ENCODE measurements at regions not wholly inside any gene's neighbourhood (a gene's known extent, or its start where the extent isn't known, plus 50 kb on each side); places are given as distances from the start of the nearest gene placed in this dataset.

GRCh38 chr12:111174961-111175345, 193.9 kb downstream of the PHETA1 start:
- no peak for DNase-seq (ENCODE audit: low read depth in 2 of 2)

DNA sequence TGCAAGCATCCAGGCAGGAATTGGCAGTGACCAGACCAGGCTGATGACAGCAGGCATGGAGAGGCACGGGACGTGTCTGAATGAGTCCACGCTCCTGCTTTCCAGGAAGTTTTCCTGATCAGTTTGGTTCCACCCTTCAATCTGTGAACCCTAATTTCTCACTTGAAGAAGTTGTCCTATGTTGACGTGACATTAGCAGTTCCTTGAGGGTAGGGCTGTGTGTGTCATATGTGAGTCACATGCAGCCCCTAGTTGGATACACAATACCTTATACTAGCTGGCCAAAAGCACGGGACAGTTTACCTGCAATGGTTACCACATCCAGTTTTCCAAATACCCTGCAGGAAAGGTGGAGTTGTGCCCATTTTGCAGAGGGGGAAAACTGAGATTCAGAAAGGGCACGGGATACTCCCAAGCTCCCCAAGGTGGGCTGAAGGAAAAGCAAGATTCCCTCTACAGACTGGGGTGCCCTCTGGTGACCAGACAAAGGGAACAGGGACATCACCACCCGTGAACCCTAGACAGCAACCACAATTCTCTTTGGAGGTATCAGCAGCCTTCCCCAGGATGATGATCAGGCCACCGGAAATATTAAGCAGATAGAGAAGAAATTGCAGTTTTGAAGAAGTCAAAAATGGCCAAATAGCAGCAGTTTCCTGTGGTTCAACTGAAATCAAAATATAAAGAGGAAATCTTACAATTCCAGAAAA, 194.5 kb downstream of the PHETA1 start:
- no peak for DNase-seq (ENCODE audit: low read depth in 2 of 2)

GRCh38 chr12:111173836-111174235, 195.1 kb downstream of the PHETA1 start:
- no peak for DNase-seq (ENCODE audit: low read depth in 2 of 2)

- no peak for DNase-seq (ENCODE audit: low read depth in 2 of 2)
Measured at GRCh38 chr12:111173391-111173790, 195.5 kb downstream of the PHETA1 start.

GRCh38 chr12:111172786-111173185, 196.1 kb downstream of the PHETA1 start:
- DNase-seq (ENCODE audit: low read depth in 2 of 2), result no peak

DNA sequence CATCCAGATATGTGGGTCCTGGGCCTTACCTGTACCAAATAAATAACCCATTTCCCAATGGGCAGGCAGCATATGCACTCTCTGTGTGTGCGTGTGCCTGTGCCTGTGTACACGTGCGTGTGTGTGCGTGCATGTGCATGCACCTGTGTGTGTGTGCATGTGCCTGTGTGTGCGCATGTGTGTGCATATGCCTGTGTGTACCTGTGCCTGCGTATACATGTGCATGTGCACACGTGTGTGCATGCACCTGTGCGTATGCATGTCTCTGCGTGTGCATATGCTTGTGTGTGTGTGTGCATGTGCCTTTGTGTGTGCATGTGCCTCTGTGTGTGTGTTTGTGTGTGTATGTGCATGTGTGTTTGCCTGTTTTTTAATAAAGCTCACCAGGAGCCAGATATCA, 197.1 kb downstream of the PHETA1 start:
- DNase-seq (ENCODE audit: low read depth in 2 of 2), result no peak

DNA sequence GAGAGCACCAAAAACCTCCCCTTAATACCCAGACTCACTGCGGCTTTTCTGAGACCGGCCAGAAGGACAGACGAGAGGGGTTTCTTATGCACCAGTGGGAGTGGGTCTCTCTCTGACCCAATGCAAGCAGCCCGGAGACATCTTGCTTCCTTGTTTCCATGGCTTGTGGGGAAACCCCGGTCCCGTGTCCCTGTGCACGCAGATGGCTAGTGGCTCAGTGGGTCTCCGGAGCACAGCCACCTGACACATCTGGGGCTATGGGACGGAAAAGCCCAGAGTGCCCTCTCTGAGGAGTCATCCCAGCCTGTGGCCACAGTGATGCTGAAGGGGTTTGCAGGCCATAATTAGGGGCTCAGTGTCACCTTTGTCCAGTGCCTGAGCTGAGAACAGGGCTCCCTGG, 197.6 kb downstream of the PHETA1 start:
- DNase-seq (ENCODE audit: low read depth in 2 of 2), result no peak

DNA sequence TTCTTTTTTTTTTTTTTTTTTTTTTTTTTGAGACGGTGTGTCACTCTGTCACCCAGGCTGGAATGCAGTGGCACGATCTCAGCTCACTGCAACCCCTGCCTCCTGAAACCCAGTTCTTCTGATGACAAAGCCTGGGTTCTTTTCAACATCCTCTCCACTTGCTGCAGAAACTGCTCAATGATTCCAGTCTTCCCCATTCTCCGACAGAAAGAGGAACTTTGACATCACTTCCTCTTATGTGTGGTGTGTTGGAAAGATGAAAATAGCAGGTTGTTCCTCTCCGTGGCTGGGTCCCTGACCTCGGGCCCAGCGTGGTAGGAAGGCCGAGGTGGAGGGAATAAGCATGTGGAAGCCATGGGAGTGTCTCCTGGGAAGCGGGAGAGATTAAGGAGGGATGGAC, 198.4 kb downstream of the PHETA1 start:
- DNase-seq (ENCODE audit: low read depth in 2 of 2), result no peak

DNA sequence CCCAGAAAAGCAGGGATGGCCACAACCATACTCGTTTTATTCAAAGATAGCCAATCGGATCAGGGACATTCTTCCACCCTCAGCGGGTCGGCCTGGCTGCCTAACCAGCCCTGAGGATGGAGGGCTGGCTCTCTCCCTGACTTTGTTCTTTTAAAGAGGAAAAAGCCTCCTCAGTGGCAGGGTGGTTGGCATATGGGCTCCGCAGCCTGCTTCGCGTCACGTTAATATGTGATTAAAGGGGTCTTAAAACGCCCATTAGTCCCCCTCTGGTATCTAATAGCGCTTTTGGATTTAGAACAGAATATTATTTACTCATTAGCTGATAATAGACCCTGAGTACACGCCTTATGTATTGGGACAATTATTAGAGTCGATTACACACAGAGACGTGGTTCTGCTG, 199.4 kb downstream of the PHETA1 start:
- DNase-seq (ENCODE audit: low read depth in 2 of 2), result no peak

DNA sequence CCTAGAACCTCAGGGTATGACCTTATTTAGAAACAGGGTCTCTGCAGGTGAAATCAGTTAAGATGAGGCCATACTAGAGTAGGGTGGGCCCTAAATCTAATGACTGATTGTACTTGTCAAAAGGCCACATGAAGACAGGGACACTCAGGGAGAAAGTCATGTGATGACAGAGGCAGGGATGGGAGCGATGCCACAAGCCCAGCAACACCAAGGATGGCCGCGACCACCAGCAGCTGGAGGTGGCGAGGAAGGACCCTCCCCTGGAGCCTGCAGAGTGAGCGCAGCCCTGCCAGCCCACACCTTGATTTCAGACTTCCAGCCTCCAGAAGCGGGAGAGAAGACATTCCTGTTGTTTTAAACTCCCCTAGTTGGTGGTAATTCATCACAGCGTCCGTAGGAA, 199.9 kb downstream of the PHETA1 start:
- DNase-seq (ENCODE audit: low read depth in 2 of 2), result no peak

DNA sequence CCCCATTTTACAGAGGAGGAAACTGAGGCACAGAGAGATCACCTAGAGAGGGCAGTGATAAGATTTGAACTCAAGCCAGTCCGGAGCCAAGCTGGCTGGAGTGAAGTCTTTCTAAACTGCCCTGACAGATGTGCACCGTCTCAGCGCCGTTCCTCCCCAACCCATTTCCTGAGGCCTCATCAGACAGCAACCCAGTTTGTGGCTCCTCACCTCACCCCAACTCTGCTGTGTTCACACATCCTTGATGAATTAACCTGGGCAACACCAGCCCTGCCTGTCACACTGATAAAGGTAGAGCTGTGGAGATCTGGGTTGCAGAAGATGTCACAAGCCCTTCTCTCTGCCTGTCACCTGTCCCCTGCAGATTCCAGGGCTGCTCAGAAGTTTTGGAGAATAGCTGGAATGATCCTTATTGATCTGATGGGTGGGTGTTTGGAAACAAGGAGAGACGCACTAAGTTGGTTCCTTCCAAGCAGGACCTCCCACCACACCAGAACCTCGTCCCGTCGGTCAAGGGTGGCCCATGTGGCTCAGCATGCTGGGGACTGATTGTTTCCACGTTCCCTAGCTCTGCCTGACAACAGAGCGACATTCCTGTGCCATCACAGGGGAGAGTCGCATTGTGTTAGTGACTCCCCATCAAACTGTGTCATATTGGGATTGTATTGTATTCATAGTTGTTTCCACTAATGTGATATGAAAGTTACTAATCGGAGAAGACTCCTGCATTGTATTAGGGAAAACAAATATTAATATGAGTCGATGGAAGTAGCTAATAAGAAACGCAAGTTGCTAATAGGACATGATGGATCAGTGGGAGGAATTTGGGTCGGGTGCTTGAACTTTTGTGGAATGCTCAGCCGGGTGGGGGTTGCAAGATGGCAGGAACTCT, 200.6 kb downstream of the PHETA1 start:
- no peak for DNase-seq (ENCODE audit: low read depth in 2 of 2)

DNA sequence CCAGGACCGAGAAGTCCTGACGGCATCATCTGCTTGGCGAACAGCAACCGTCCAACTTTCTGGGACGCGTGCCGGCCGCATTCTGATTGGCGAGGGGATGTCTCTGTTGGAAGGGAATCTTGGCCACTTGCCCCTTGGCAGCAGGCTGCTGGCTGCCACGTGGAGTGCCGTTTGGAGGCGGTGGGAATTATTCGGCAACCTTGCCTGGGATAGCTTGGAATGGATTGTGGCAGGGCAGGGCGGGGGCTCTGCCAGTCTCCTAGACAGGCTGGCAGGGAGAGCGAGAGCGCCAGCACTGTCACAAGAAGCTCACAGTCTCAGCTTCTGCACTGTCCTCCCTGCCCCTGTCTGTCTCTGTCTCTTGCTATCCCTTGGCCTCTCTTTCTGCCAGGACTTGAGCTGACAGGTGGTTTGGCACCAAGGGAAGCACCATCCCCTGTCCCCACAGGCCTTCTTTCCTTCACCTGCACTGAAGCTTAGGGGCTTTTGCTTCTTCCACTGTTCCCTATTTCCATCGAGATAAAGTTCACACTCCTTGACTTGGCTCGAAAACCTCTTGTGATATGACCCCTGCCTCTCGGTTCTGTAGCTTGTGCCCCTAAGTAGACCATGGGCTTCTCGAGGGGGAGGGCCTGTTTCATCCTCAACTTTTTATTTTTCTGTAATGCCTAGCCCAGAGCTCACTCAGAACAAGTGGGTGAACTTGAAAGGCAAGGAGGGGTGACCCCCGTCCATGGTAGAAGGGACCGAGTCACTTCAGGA, 201.9 kb downstream of the PHETA1 start:
- DNase-seq (ENCODE audit: low read depth in 2 of 2), result no peak

DNA sequence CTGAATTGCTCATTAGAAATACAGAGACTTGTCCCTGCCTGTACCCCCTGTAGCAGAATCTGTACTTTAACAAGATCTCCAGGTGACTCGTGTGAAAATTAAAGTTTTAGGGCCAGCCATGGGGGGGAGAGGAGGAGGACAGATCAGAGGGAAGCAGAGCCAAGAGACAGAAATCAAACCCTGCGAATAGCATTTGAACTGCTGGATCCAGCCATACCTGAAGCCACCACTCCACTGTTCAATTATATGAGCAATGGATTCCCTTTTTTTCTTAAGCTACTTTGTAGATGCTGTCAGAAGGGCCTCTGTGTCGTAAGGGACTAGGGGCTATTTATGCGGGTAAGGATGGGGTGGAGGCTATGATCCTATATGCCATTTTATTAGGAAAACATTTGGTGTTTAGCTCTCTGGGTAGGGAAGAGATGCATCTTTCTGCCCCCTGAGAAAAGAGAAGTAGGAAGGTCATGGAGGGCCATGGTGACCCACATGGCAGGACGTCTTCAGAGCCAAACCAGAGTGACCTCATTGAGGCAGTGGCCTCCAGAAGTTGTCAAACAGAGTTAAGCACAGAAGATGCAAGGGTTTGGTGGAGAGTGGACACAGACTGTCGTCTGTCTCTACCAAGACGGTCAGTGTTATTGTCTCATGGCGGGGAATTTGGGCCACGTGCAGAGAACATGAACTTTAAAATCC, 203.9 kb downstream of the PHETA1 start:
- no peak for DNase-seq (ENCODE audit: low read depth in 2 of 2)

GRCh38 chr12:111163422-111163821, 205.5 kb downstream of the PHETA1 start:
- no peak for DNase-seq (ENCODE audit: low read depth in 2 of 2)

- DNase-seq (ENCODE audit: low read depth in 2 of 2), result no peak
Measured at GRCh38 chr12:111161898-111162297, 207.0 kb downstream of the PHETA1 start.

- DNase-seq (ENCODE audit: low read depth in 2 of 2), result no peak
Measured at GRCh38 chr12:111160350-111161241, 208.3 kb downstream of the PHETA1 start.

DNA sequence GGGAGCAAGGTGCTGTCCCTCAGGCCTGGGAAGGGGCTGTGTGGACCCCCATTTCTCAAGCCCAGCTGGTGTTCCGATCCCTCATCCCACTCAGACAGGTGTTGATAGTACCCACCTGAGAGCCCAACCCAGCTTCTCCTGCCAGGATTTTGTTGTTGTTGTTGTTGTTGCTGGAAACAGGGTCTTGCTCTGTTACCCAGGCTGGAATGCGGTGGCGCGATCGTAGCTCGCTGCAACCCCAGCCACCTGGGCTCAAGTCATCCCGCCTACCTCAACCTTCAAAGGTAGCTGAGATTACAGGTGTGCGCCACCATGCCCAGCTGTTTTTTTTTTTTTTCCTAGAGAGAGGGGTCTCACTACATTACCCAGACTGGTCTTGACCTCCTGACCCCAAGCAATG, 209.9 kb downstream of the PHETA1 start:
- no peak for DNase-seq (ENCODE audit: low read depth in 2 of 2)

DNA sequence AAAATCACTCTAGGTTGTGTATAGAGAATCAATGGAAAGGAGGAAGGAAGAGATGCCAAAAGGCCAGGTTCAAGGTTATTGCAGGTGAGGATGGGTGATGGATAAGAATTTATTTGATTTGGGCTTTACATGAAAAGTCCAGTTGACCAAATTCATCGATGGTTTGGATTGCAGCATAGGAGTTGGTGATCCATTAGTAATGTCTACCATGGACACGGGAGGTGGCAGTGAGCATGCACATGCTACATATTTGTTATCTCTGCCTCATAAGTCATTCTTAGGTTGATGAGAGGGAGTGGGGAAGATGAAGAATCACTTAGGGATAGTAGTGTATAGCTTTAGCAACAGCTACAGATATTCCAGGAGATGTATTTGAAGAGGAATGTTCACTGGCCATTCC, 211.4 kb downstream of the PHETA1 start:
- no peak for DNase-seq (ENCODE audit: low read depth in 2 of 2)

DNA sequence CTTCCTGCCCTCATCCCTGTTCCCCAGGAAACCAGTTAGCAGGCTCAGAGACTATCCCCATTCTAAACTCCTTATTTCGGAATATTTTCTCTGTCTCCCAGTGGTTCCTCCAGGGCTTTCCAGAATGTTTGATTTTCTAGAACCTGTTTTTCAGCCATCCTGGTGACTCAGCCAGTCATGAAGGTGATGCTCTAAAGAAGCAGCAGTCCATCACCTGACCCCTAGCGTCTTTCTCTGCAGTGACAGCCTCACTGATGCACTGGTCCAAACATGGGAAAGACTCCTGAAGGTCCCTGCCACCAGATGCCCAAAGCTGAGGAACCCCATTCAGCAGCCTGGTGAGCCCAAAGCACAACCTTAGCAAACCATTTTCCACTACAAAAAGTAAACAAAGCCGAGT, 212.6 kb downstream of the PHETA1 start:
- no peak for DNase-seq (ENCODE audit: low read depth in 2 of 2)

DNA sequence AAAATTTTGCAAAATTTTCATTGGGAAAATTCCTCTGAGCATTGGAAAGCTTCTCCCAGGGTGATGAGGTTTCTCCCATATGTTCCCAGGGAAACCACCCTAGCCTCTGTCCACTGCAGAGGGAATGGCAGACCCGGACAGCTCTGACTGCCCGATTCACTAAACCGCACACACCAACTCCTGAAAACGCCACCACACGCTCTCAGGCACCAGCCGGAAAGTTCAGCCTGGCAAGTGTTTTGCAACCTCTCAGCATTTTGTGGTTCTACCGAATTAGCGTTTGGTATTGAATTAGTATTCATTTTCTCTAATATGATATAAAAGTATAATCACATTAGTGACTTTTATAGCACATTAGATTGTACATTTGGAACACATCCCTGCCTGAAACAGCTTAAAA, 213.4 kb downstream of the PHETA1 start:
- no peak for DNase-seq (ENCODE audit: low read depth in 2 of 2)

DNA sequence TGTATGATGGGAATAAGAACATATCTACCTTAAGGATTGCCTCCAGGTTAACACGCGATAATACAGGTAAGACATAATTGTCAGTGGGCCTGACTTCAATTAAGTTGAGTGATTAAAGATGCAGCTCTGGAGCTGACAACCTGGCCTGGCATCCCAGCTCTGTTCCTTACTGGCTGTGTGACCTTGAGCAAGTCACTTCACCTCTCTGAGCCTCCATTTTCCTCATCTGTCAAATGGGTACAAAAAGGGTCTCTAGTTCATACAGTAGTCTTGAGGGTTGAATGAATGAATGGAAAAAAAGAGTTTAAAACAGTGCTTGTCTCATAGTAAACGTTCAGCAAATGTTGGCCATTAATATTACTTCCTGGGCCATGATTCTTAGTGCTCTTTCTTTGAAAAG, 213.9 kb downstream of the PHETA1 start:
- DNase-seq (ENCODE audit: low read depth in 2 of 2), result no peak
